HG03457 (cell line): ENCODE measurements at regions not wholly inside any gene's neighbourhood (a gene's known extent, or its start where the extent isn't known, plus 50 kb on each side); places are given as distances from the start of the nearest gene placed in this dataset.
"Not testable (repeated sequence)": the region's sequence is repeated elsewhere in the genome, so short reads cannot be mapped to it uniquely, and the experiment has no call there.

Experiments used
- ATAC-seq: cut with Tn5 transposase; IDR thresholded peaks from one replicate; pipeline ENCODE4 v1.9.1; 2021; ENCODE audit warnings: moderate number of reproducible peaks; ENCODE audit not compliant: unreplicated experiment

- no peak for ATAC-seq
Observed at GRCh38 chr7:115297656-115298055, 375.8 kb downstream of the MDFIC start.

GRCh38 chr7:115293628-115294240, 371.8 kb downstream of the MDFIC start:
- no peak for ATAC-seq

DNA sequence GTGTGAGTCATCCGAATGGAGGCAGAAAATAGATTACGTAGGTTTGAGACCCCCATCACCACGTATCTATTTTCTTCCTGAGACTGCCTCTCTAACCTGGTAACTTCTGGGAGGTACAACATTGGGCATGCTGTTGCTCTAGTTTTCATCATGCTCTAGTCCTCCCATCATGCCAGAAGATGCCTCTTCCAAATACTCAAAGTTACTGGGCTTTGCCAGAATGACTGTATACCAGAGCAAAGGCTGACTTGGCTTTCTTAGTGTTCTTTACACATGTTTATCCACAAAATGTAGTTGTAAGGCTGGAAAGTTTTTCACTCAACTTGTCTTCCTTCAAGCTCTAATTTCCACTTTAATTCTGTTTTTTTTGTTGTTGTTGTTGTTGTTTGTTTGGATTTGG, 370.5 kb downstream of the MDFIC start:
- no peak for ATAC-seq

GRCh38 chr7:115289971-115290370, 368.1 kb downstream of the MDFIC start:
- ATAC-seq = no peak

- ATAC-seq = no peak
Observed at GRCh38 chr7:115276791-115277190, 354.9 kb downstream of the MDFIC start.

GRCh38 chr7:115273855-115274254, 352.0 kb downstream of the MDFIC start:
- not testable (repeated sequence) for ATAC-seq

- no peak for ATAC-seq
Observed at GRCh38 chr7:115273139-115273772, 351.4 kb downstream of the MDFIC start.

GRCh38 chr7:115271332-115272235, 349.7 kb downstream of the MDFIC start:
- no peak for ATAC-seq

- no peak for ATAC-seq
Observed at GRCh38 chr7:115269486-115269885, 347.6 kb downstream of the MDFIC start.

- no peak for ATAC-seq
Observed at GRCh38 chr7:115267503-115267902, 345.6 kb downstream of the MDFIC start.

- no peak for ATAC-seq
Observed at GRCh38 chr7:115260381-115260780, 338.5 kb downstream of the MDFIC start.

DNA sequence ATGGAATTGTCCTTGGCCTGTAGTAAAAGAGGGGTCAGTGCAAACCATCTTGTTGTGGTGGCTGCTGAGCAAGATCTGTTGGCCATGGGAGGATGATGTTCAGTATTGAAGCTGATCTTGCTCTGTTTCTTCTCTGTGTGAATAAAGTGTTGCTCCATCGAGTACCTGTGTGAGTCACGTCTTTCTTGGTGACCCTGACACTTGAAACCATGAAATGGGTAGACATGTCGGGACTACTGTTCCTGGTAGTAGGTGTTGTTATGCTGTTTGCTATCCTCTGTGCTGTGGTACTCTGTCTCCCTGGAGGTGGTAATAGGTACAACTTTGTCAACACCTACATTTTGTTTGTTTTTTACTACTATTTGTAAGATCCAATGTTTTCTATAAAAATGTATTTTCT, 330.6 kb downstream of the MDFIC start:
- ATAC-seq = no peak

- ATAC-seq = no peak
Observed at GRCh38 chr7:115249080-115249479, 327.2 kb downstream of the MDFIC start.

GRCh38 chr7:115241151-115241550, 319.3 kb downstream of the MDFIC start:
- no peak for ATAC-seq

DNA sequence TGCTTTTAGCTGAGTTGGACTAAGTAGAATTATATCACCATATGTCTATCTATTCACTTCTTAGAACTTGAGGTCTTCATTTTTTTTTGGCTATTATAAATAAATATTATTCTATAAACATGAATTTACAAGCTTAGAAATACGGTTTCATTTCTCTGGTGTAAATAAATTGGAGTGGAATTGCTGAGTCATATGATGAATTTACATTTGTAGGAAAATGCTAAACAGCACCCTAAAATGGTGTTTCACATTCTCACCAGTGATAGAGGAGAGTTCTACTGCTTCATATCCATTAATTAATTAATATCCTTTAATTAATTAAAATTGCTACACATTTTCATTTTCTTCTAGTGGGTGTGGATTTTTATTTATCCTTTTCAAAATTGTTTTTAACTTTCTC, 318.3 kb downstream of the MDFIC start:
- ATAC-seq = no peak

DNA sequence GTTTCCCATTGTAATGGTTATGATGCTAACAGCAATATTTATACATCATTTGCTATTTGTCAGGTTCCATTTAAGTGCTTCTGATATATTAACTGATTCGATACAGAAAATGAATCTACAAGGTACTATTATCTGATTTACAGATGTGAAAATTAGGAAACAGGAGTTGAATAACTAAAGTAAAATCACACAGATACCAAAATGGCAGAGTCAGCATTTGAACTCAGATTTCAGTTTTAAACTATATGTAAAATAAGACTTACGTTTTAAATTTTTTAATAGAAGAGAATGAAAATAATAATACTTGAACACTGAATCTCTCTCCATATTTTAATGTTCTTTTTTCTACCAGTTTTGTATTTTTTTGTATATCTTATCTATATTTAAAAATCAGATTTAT, 313.2 kb downstream of the MDFIC start:
- no peak for ATAC-seq

DNA sequence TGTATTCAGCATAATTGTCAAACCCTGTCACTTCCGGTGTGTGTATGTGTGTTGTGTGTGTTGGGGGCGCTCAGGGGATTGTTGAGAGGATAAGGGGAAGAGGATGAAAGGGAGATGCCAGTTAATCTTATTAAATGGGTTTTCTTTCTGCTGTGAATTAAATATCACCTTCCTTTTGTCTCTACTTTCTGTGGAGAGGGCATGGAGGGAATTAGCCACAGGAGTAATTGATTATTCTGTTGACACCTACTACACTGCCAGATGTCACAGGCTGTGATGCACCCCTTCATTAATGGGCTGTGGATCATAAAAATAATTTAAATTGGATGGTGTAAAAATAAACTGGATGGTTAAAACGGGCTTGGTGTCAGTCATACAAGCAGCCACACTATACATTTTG, 311.9 kb downstream of the MDFIC start:
- no peak for ATAC-seq

GRCh38 chr7:115232041-115232440, 310.1 kb downstream of the MDFIC start:
- no peak for ATAC-seq

- ATAC-seq = no peak
Observed at GRCh38 chr7:115230882-115231571, 309.1 kb downstream of the MDFIC start.

DNA sequence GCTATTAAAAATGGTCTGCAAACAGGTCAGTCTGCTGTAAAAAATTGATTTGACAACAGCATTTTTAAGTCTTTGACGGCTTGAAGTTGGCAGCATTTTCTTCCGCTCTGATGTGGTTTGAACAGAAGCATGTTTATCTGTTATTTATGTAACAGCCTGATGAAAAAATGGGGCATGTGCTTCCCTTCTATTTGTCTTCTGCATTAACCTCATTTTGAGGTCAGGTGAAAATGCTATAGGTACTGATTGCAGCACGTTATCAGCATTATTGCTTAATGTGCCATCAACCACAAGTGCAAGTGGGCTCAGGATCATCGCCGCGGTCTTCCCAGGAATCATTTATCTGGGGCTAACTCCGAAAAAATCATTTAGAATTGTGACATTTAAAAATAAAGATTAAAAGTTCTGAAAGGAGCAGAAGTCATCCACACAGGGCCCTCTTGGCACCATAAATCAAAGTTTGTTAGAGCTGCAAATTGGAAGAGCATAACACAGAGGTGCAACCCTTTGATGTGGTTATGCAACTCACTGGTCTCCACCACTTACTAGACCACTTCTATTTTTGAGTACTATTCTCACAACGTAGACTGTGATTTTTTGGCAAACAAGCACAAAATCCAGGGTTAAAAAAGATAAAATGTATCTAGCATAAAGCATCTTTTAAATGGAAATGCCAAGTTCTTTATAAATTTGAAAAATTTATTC, 307.7 kb downstream of the MDFIC start:
- ATAC-seq = no peak
